Vagina (tissue), 2 donors: ENCODE measurements at regions not wholly inside any gene's neighbourhood (a gene's known extent, or its start where the extent isn't known, plus 50 kb on each side); places are given as distances from the start of the nearest gene placed in this dataset.

Source experiments
- DNase-seq, 2 donors: peaks; one replicate each; pipeline ENCODE4 v3.0.0-alpha.2; 2017; ENCODE audit errors: extremely low spot score in 2 of 2
- H3K27ac ChIP-seq: fragments of 200-600 bp; sonication (generic); one replicate; pipeline ENCODE4 v1.5.1; 2019
- H3K27me3 ChIP-seq: fragments of 200-600 bp; sonication (generic); one replicate; pipeline ENCODE4 v1.5.1; 2019
- H3K36me3 ChIP-seq, 2 donors: fragments of 200-600 bp; sonication (generic); one replicate each; pipeline ENCODE4 v1.5.1; 2017 to 2019
- H3K4me1 ChIP-seq: fragments of 200-600 bp; sonication (generic); one replicate; pipeline ENCODE4 v1.5.1; 2019
- H3K4me3 ChIP-seq, 2 donors: fragments of 200-600 bp; sonication (generic); 1 replicate in 1 of 2; 2 replicates in 1 of 2; pipeline ENCODE4 v1.5.1; 2016 to 2019
- H3K9me3 ChIP-seq: fragments of 200-600 bp; sonication (generic); one replicate; pipeline ENCODE4 v1.5.1; 2019
- CTCF ChIP-seq, 3 experiments: fragments of 450-650 bp in 2 of 3; fragments of 200-600 bp in 1 of 3; sonication (generic) in 1 of 3; IDR thresholded peaks; one replicate each; pipeline ENCODE4 v1.5.1; 2017 to 2019; ENCODE audit warnings: antibody characterized with exemption in 3 of 3, mild to moderate bottlenecking in 2 of 3, moderate library complexity in 2 of 3
- POLR2A ChIP-seq, 2 donors: fragments of 450-650 bp; IDR thresholded peaks; one replicate each; pipeline ENCODE4 v1.6.1; 2017; ENCODE audit warnings: antibody characterized with exemption in 2 of 2, mild to moderate bottlenecking in 2 of 2, moderate library complexity in 2 of 2
- POLR2AphosphoS5 ChIP-seq, 2 donors: sonication (generic); formaldehyde crosslinking; IDR thresholded peaks; one replicate each; pipeline ENCODE4 v1.9.0; 2017; ENCODE audit warnings: antibody characterized with exemption in 2 of 2, mild to moderate bottlenecking in 2 of 2, low read depth in 1 of 2; ENCODE audit not compliant: insufficient read depth in 1 of 2
- intact Hi-C: fragments of 100-400 bp; cut with DNase I; formaldehyde crosslinking; loops from one replicate; pipeline ENCODE4 v1.15.1; 2023

GRCh38 chr2:207300817-207301216 lies 135.1 kb upstream of the KLF7 start:
- H3K27ac ChIP-seq, result no peak overlapping the region
- DNase-seq, result no peak
- no peaks in the 10 kb centered on the region for H3K4me1 ChIP-seq
- H3K27me3 ChIP-seq, result no peaks in the 10 kb centered on the region
- intact Hi-C loops, result no loop called here
- no peak overlapping the region for H3K4me3 ChIP-seq
- H3K36me3 ChIP-seq, result no peaks in the 10 kb centered on the region
- no peak for TF ChIP-seq POLR2A (IDR thresholded peaks at IDR 0.05)
- TF ChIP-seq CTCF (IDR thresholded peaks at IDR 0.05), result no peak
- TF ChIP-seq POLR2AphosphoS5 (IDR thresholded peaks at IDR 0.05; ENCODE audit: insufficient read depth in 1 of 2, low read depth in 1 of 2), result no peak
- H3K9me3 ChIP-seq, result no peaks in the 10 kb centered on the region

GRCh38 chr2:207304761-207305160 lies 139.0 kb upstream of the KLF7 start:
- H3K27me3 ChIP-seq, result no peaks in the 10 kb centered on the region
- no peak overlapping the region for H3K4me3 ChIP-seq
- H3K27ac ChIP-seq, result no peak overlapping the region
- no peaks in the 10 kb centered on the region for H3K36me3 ChIP-seq
- TF ChIP-seq POLR2A (IDR thresholded peaks at IDR 0.05) (no peak), CTCF (IDR thresholded peaks at IDR 0.05) (no peak), POLR2AphosphoS5 (IDR thresholded peaks at IDR 0.05; ENCODE audit: insufficient read depth in 1 of 2, low read depth in 1 of 2) (no peak)
- no peaks in the 10 kb centered on the region for H3K4me1 ChIP-seq
- intact Hi-C loops, result no loop called here
- no peaks in the 10 kb centered on the region for H3K9me3 ChIP-seq
- DNase-seq, result no peak

GRCh38 chr2:207308519-207309224 lies 142.9 kb upstream of the KLF7 start:
- intact Hi-C loops, result no loop called here
- no peak for DNase-seq
- H3K4me1 ChIP-seq, result no peaks in the 10 kb centered on the region

GRCh38 chr2:207311316-207312005 lies 145.7 kb upstream of the KLF7 start:
- TF ChIP-seq POLR2AphosphoS5 (IDR thresholded peaks at IDR 0.05; ENCODE audit: insufficient read depth in 1 of 2, low read depth in 1 of 2), result peak; percentile 18 to 46
- no peak for TF ChIP-seq CTCF (IDR thresholded peaks at IDR 0.05)
- H3K36me3 ChIP-seq, result no peaks in the 10 kb centered on the region
- no peaks in the 10 kb centered on the region for H3K4me1 ChIP-seq
- intact Hi-C loops, result no loop called here
- no peaks in the 10 kb centered on the region for H3K27me3 ChIP-seq
- no peak for DNase-seq
- no peaks in the 10 kb centered on the region for H3K9me3 ChIP-seq
- no peak overlapping the region for H3K4me3 ChIP-seq
- no peak overlapping the region for H3K27ac ChIP-seq

More at GRCh38 chr2:207308519-207309224, 142.9 kb upstream of the KLF7 start:
- Histone ChIP-seq H3K4me3 (no peak overlapping the region), H3K9me3 (no peaks in the 10 kb centered on the region), H3K36me3 (no peaks in the 10 kb centered on the region), H3K27me3 (no peaks in the 10 kb centered on the region), H3K27ac (no peak overlapping the region)
- TF ChIP-seq CTCF (IDR thresholded peaks at IDR 0.05), result no peak
- no peak for TF ChIP-seq POLR2A (IDR thresholded peaks at IDR 0.05)
- no peak for TF ChIP-seq POLR2AphosphoS5 (IDR thresholded peaks at IDR 0.05; ENCODE audit: insufficient read depth in 1 of 2, low read depth in 1 of 2)

GRCh38 chr2:207312006-207312356 lies 146.2 kb upstream of the KLF7 start:
- intact Hi-C loops, result no loop called here
- H3K4me3 ChIP-seq, result no peak overlapping the region
- H3K9me3 ChIP-seq, result no peaks in the 10 kb centered on the region
- TF ChIP-seq POLR2AphosphoS5 (IDR thresholded peaks at IDR 0.05; ENCODE audit: insufficient read depth in 1 of 2, low read depth in 1 of 2) (no peak), POLR2A (IDR thresholded peaks at IDR 0.05) (no peak), CTCF (IDR thresholded peaks at IDR 0.05) (no peak)
- no peaks in the 10 kb centered on the region for H3K27me3 ChIP-seq
- no peaks in the 10 kb centered on the region for H3K36me3 ChIP-seq
- H3K4me1 ChIP-seq, result no peaks in the 10 kb centered on the region
- DNase-seq, result no peak
- H3K27ac ChIP-seq, result no peak overlapping the region
